ENCODE measurements at regions not wholly inside any gene's neighbourhood (a gene's known extent, or its start where the extent isn't known, plus 50 kb on each side); places are given as distances from the start of the nearest gene placed in this dataset.

DNA sequence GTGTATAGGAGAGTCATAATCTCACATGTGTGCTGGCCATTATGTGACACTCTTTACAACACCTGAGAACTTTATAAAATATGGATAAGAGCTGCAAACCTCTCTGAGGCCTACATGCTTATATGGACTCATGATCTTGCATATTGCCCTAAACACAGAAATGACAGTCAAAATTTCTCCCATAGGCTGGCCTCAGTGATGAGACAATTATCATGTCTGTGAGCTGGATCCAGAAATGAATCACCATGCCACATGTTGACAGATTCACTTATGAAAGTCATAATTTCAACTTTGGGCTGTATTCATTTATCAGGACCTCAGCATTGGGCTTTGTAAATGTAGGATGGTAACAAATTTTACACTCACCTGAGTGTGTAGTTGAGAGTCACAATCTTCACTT, 948.8 kb upstream of the TSPY4 start:
- no peaks in the 10 kb centered on the region for H3K36me3 ChIP-seq
- no peaks in the 10 kb centered on the region for H3K4me1 ChIP-seq
- TF ChIP-seq, protein P1, sequence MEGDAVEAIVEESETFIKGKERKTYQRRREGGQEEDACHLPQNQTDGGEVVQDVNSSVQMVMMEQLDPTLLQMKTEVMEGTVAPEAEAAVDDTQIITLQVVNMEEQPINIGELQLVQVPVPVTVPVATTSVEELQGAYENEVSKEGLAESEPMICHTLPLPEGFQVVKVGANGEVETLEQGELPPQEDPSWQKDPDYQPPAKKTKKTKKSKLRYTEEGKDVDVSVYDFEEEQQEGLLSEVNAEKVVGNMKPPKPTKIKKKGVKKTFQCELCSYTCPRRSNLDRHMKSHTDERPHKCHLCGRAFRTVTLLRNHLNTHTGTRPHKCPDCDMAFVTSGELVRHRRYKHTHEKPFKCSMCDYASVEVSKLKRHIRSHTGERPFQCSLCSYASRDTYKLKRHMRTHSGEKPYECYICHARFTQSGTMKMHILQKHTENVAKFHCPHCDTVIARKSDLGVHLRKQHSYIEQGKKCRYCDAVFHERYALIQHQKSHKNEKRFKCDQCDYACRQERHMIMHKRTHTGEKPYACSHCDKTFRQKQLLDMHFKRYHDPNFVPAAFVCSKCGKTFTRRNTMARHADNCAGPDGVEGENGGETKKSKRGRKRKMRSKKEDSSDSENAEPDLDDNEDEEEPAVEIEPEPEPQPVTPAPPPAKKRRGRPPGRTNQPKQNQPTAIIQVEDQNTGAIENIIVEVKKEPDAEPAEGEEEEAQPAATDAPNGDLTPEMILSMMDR (IDR thresholded peaks at IDR 0.05), result no peak
- no peak overlapping the region for H3K27ac ChIP-seq
- H3K4me3 ChIP-seq, result no peak overlapping the region
- no peaks in the 10 kb centered on the region for H3K9me3 ChIP-seq
- intact Hi-C loops (cut with DNase I; ENCODE audit: low total_unique reads), result no loop called here
- no peaks in the 10 kb centered on the region for H3K27me3 ChIP-seq
- DNase-seq, result no peak

DNA sequence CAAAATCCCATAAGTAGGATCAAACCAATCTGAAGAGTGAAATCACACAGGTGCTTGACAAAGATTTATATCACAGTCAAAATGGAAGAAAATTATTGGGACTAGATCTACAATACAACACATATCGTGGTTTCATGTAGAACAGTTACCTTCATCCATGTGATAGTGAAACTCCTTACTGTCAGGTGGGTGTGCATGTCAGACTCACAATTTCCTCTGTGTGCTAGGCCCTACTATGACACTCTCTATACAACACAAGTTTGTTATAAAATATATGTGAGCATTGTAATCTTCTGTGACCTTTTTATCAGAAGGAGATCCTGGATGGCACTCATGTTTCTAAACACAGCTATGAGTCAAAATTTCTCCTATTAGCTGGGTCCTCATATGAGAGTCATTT, 947.0 kb upstream of the TSPY4 start:
- TF ChIP-seq, protein P1 (IDR thresholded peaks at IDR 0.05), result no peak
- Histone ChIP-seq H3K4me3 (no peak overlapping the region), H3K27me3 (no peaks in the 10 kb centered on the region), H3K4me1 (no peaks in the 10 kb centered on the region), H3K27ac (no peak overlapping the region), H3K9me3 (no peaks in the 10 kb centered on the region), H3K36me3 (no peaks in the 10 kb centered on the region)
- intact Hi-C loops (cut with DNase I; ENCODE audit: low total_unique reads), result no loop called here
- no peak for DNase-seq

DNA sequence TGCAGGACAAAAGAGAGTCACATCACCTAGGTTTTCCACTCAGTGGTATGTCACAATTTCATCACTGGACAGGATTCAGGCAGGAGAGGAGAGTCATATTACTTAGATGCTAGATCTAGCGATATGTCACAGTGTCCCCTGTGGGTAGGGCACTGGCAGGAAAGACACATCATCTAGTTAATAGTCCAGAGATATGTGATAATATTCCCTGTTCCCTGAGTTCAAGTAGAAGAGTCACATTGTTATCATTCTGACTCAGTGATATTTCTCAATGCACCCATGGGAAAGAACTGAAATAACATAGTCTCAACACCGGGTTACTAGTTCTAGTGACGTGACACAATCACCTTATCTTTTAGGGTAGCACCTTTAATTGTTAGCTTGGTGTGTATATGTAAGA, 944.0 kb upstream of the TSPY4 start:
- intact Hi-C loops (cut with DNase I; ENCODE audit: low total_unique reads), result no loop called here
- no peaks in the 10 kb centered on the region for H3K9me3 ChIP-seq
- H3K27ac ChIP-seq, result no peak overlapping the region
- DNase-seq, result no peak
- TF ChIP-seq, protein P1 (IDR thresholded peaks at IDR 0.05), result no peak
- no peak overlapping the region for H3K4me3 ChIP-seq
- H3K36me3 ChIP-seq, result no peaks in the 10 kb centered on the region
- no peaks in the 10 kb centered on the region for H3K4me1 ChIP-seq
- H3K27me3 ChIP-seq, result no peaks in the 10 kb centered on the region

DNA sequence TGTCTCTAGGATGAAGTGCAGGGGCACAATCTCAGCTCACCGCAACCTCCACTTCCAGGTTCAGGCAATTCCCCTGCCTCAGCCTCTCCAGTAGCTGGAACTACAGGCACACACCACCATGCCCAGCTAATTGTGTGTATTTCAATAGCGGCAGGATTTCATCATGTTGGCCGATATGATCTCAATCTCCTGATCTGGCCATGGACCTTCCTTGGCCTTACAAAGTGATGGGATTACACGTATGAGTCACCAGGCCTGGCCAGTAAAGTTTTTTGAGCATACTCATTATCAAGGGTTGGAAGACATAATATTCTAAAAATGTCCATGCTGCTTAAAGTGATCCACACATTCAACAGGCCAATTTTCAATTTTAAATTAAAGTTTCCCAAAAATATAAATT, 914.4 kb upstream of the TSPY4 start:
- no peaks in the 10 kb centered on the region for H3K36me3 ChIP-seq
- DNase-seq, result peak in 1 of 2 donors; percentile 21
- H3K4me3 ChIP-seq, result no peak overlapping the region
- no peak overlapping the region for H3K27ac ChIP-seq
- H3K27me3 ChIP-seq, result no peaks in the 10 kb centered on the region
- no peaks in the 10 kb centered on the region for H3K9me3 ChIP-seq
- intact Hi-C loops (cut with DNase I; ENCODE audit: low total_unique reads), result no loop called here
- TF ChIP-seq, protein P1 (IDR thresholded peaks at IDR 0.05), result no peak
- no peaks in the 10 kb centered on the region for H3K4me1 ChIP-seq

DNA sequence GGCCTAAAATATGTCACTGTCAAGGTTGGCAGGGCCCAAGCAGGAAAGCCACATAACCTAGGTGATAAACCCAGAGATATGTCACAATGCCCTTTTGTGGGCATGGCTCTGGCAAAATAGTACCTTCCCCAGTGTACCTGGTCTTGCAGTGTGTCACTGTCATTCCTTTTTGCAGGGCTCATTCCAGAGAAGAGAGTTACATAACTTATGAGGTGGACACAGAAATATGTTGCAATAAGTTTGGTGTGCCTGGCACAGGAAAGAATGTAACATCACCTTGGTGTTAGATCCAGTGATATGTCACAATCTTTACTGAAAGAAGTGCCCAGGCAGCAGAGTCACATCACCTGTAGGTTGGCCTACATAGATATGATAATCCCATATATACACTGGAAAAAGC, 910.8 kb upstream of the TSPY4 start:
- Histone ChIP-seq H3K36me3 (no peaks in the 10 kb centered on the region), H3K4me3 (no peak overlapping the region), H3K27me3 (no peaks in the 10 kb centered on the region), H3K27ac (no peak overlapping the region), H3K4me1 (no peaks in the 10 kb centered on the region), H3K9me3 (no peaks in the 10 kb centered on the region)
- TF ChIP-seq, protein P1 (IDR thresholded peaks at IDR 0.05), result no peak
- no peak for DNase-seq
- intact Hi-C loops (cut with DNase I; ENCODE audit: low total_unique reads), result no loop called here

DNA sequence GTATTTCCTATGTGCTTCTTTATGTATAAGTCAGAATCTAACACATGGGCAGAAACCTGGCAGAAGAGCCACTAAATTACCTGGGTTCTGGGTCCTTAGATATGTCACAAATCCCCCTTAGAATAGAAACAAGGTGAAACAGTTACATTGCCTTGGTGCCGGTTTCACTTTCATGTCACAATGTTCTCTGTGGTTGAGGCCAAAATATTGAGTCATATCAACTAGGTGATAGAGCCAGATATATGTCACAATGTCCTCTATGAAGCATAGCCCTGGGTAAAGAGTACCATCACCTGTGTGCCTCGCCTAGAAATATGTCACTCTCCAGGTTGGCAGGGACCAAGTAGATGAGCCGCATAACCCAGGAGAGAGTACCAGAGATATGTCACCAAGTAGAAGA, 899.8 kb upstream of the TSPY4 start:
- TF ChIP-seq, protein P1 (IDR thresholded peaks at IDR 0.05), result no peak
- DNase-seq, result no peak
- no peaks in the 10 kb centered on the region for H3K9me3 ChIP-seq
- no peak overlapping the region for H3K27ac ChIP-seq
- no peak overlapping the region for H3K4me3 ChIP-seq
- no peaks in the 10 kb centered on the region for H3K36me3 ChIP-seq
- H3K27me3 ChIP-seq, result no peaks in the 10 kb centered on the region
- no peaks in the 10 kb centered on the region for H3K4me1 ChIP-seq
- intact Hi-C loops (cut with DNase I; ENCODE audit: low total_unique reads), result no loop called here
